GM19397 (cell line): ENCODE measurements at regions not wholly inside any gene's neighbourhood (a gene's known extent, or its start where the extent isn't known, plus 50 kb on each side); places are given as distances from the start of the nearest gene placed in this dataset.

Experiments used
- ATAC-seq: cut with Tn5 transposase; IDR thresholded peaks from one replicate; pipeline ENCODE4 v1.9.1; 2021; ENCODE audit warnings: mild to moderate bottlenecking, moderate library complexity; ENCODE audit not compliant: unreplicated experiment

- ATAC-seq: no peak
Measured at GRCh38 chr4:111770514-111770913, 374.7 kb upstream of the FAM241A start.

- no peak for ATAC-seq
Measured at GRCh38 chr4:111773858-111774257, 371.4 kb upstream of the FAM241A start.

- ATAC-seq: no peak
Measured at GRCh38 chr4:111775556-111776297, 369.5 kb upstream of the FAM241A start.

- ATAC-seq: no peak
Measured at GRCh38 chr4:111776561-111776960, 368.7 kb upstream of the FAM241A start.

GRCh38 chr4:111778543-111778942 is 366.7 kb upstream of the FAM241A start:
- ATAC-seq: no peak

GRCh38 chr4:111780965-111781364 is 364.3 kb upstream of the FAM241A start:
- ATAC-seq: no peak

- ATAC-seq: no peak
Measured at GRCh38 chr4:111781611-111782010, 363.6 kb upstream of the FAM241A start.

- ATAC-seq: no peak
Measured at GRCh38 chr4:111788099-111788498, 357.2 kb upstream of the FAM241A start.

- ATAC-seq: no peak
Measured at GRCh38 chr4:111789901-111790640, 355.2 kb upstream of the FAM241A start.

- no peak for ATAC-seq
Measured at GRCh38 chr4:111792632-111793031, 352.6 kb upstream of the FAM241A start.

- ATAC-seq: no peak
Measured at GRCh38 chr4:111793433-111794091, 351.7 kb upstream of the FAM241A start.

GRCh38 chr4:111797455-111798163 is 347.6 kb upstream of the FAM241A start:
- ATAC-seq: no peak

GRCh38 chr4:111798840-111799239 is 346.4 kb upstream of the FAM241A start:
- ATAC-seq: no peak

GRCh38 chr4:111800551-111800950 is 344.7 kb upstream of the FAM241A start:
- ATAC-seq: no peak

GRCh38 chr4:111802191-111802590 is 343.1 kb upstream of the FAM241A start:
- no peak for ATAC-seq

GRCh38 chr4:111806331-111806730 is 338.9 kb upstream of the FAM241A start:
- ATAC-seq: no peak

- ATAC-seq: no peak
Measured at GRCh38 chr4:111807576-111807975, 337.7 kb upstream of the FAM241A start.

- ATAC-seq: no peak
Measured at GRCh38 chr4:111808174-111808573, 337.1 kb upstream of the FAM241A start.

- no peak for ATAC-seq
Measured at GRCh38 chr4:111811661-111812060, 333.6 kb upstream of the FAM241A start.

- no peak for ATAC-seq
Measured at GRCh38 chr4:111812114-111812513, 333.1 kb upstream of the FAM241A start.

GRCh38 chr4:111812760-111813159 is 332.5 kb upstream of the FAM241A start:
- ATAC-seq: no peak
